H1 (cell line): ENCODE measurements at regions not wholly inside any gene's neighbourhood (a gene's known extent, or its start where the extent isn't known, plus 50 kb on each side); places are given as distances from the start of the nearest gene placed in this dataset.
A peak's percentile ranks its signal among the peaks of the same experiment; 100 is the strongest.

ENCODE experiments used
- CBX5 ChIP-seq: fragments of 300-800, 300-1000 bp; sonication (generic); IDR thresholded peaks from 2 replicates; pipeline ENCODE4 v1.7.1; 2016; ENCODE audit warnings: antibody characterized with exemption, low read length, low read depth
- CHD2 ChIP-seq: IDR thresholded peaks from 2 replicates; pipeline ENCODE4 v1.6.1; 2012; ENCODE audit warnings: low read length, improper control_type of control experiment
- CTBP2 ChIP-seq: IDR thresholded peaks from 2 replicates; pipeline ENCODE4 v1.7.0; 2011; ENCODE audit warnings: borderline replicate concordance, mild to moderate bottlenecking, moderate library complexity, mixed read lengths, low read length; ENCODE audit not compliant: insufficient read depth, insufficient read length
- HDAC6 ChIP-seq: IDR thresholded peaks from one replicate; pipeline ENCODE4 v1.7.1; 2012; ENCODE audit warnings: low read depth, mild to moderate bottlenecking, inconsistent platforms, low read length, moderate library complexity
- JUN ChIP-seq: IDR thresholded peaks from 2 replicates; pipeline ENCODE4 v1.6.1; 2011; ENCODE audit warnings: low read depth, mild to moderate bottlenecking, improper control_type of control experiment, low read length
- MAFK ChIP-seq: IDR thresholded peaks from 2 replicates; pipeline ENCODE4 v1.6.1; 2012; ENCODE audit warnings: low read depth, mild to moderate bottlenecking, improper control_type of control experiment, low read length
- MAX ChIP-seq: IDR thresholded peaks from 2 replicates; pipeline ENCODE4 v1.6.1; 2012; ENCODE audit warnings: inconsistent platforms
- POLR2A ChIP-seq, 2 experiments: IDR thresholded peaks; 1 replicate in 1 of 2; 2 replicates in 1 of 2; pipeline ENCODE4 v1.6.1; 2011; ENCODE audit warnings: low read depth in 2 of 2, low read length in 2 of 2, mild to moderate bottlenecking in 2 of 2; ENCODE audit errors: control extremely low read depth in 1 of 2
- POLR2AphosphoS5 ChIP-seq: IDR thresholded peaks from 2 replicates; pipeline ENCODE4 v1.6.1; 2011; ENCODE audit warnings: low read depth, low read length
- RAD21 ChIP-seq, 2 experiments: IDR thresholded peaks in 1 of 2; conservative IDR thresholded peaks in 1 of 2; 2 replicates each; pipeline ENCODE4 v1.6.1; 2011; ENCODE audit warnings: low read depth in 2 of 2, low read length in 2 of 2, improper control_type of control experiment in 1 of 2, inconsistent platforms in 1 of 2, mild to moderate bottlenecking in 1 of 2, moderate library complexity in 1 of 2
- RBBP5 ChIP-seq: IDR thresholded peaks from 2 replicates; pipeline ENCODE4 v1.7.1; 2012; ENCODE audit warnings: low read depth, mild to moderate bottlenecking, inconsistent platforms, low read length, moderate library complexity, borderline replicate concordance
- RXRA ChIP-seq: IDR thresholded peaks from 2 replicates; pipeline ENCODE4 v1.6.1; 2011; ENCODE audit warnings: low read depth, mild to moderate bottlenecking, low read length, moderate library complexity; ENCODE audit not compliant: insufficient read depth
- SP1 ChIP-seq: IDR thresholded peaks from 2 replicates; pipeline ENCODE4 v1.6.1; 2011; ENCODE audit warnings: low read depth, low read length
- TAF7 ChIP-seq: optimal IDR thresholded peaks from 2 replicates; pipeline ENCODE3; 2011; ENCODE audit warnings: low read depth, mild to moderate bottlenecking, inconsistent platforms, low read length, moderate library complexity, borderline replicate concordance
- ZNF274 ChIP-seq: IDR thresholded peaks from 2 replicates; pipeline ENCODE4 v1.7.0; 2012; ENCODE audit warnings: low read length, borderline replicate concordance; ENCODE audit errors: extremely low read depth

- TF ChIP-seq POLR2AphosphoS5 (no peak), RAD21 (IDR thresholded peaks at IDR 0.05 in 1 of 2, conservative IDR thresholded peaks at IDR 0.05 in 1 of 2; ENCODE audit: low read depth in 2 of 2, low read length in 2 of 2) (no peak), SP1 (0 out of 2 replicates have a peak, but pooled peaks have one; percentile 40), HDAC6 (no peak), POLR2A (IDR thresholded peaks at IDR 0.05; ENCODE audit: control extremely low read depth in 1 of 2, low read depth in 2 of 2, low read length in 2 of 2) (no peak), MAX (peak; percentile 72), CHD2 (no peak), TAF7 (no peak), RBBP5 (no peak), RXRA (no peak), ZNF274 (no peak), CBX5 (no peak), CTBP2 (peak; percentile 47), MAFK (no peak), JUN (no peak)
These were observed 138.3 kb upstream of the PALS2 start (continued) for GRCh38 chr7:24434972-24435371.
